HepG2 (cell line): ENCODE measurements at regions not wholly inside any gene's neighbourhood (a gene's known extent, or its start where the extent isn't known, plus 50 kb on each side); places are given as distances from the start of the nearest gene placed in this dataset.
A peak's percentile ranks its signal among the peaks of the same experiment; 100 is the strongest.

Source experiments
- ARNT2 ChIP-seq: sonication (generic); formaldehyde crosslinking; IDR thresholded peaks from 2 replicates; pipeline ENCODE4 v1.8.0; 2022; ENCODE audit warnings: mild to moderate bottlenecking, low read depth, missing genetic modification reagents, moderate library complexity
- GABPA ChIP-seq, 2 experiments: IDR thresholded peaks; 2 replicates each; pipeline ENCODE4 v1.6.1; 2011 to 2016; ENCODE audit warnings: low read depth in 2 of 2, low read length in 1 of 2, missing biosample characterization in 1 of 2, missing genetic modification characterization in 1 of 2
- LCORL ChIP-seq, 2 experiments: fragments of 450-650 bp in 1 of 2; sonication (generic) in 1 of 2; formaldehyde crosslinking in 1 of 2; IDR thresholded peaks; 2 replicates each; pipeline versions ENCODE4 v1.5.0 to v1.6.1; 2017 to 2020; ENCODE audit warnings: antibody characterized with exemption in 1 of 2, missing genetic modification reagents in 1 of 2
- SMAD9 ChIP-seq: sonication (generic); formaldehyde crosslinking; IDR thresholded peaks from 2 replicates; pipeline ENCODE4 v1.5.1; 2020; ENCODE audit warnings: mild to moderate bottlenecking, missing genetic modification reagents
- TBL1XR1 ChIP-seq: fragments of 150-350 bp; IDR thresholded peaks from 2 replicates; pipeline ENCODE4 v1.6.1; 2014; ENCODE audit warnings: borderline replicate concordance, low read length; ENCODE audit not compliant: partially characterized antibody
- YEATS4 ChIP-seq: sonication (generic); formaldehyde crosslinking; IDR thresholded peaks from 2 replicates; pipeline ENCODE4 v1.4.0; 2020; ENCODE audit warnings: missing genetic modification reagents, borderline replicate concordance
- ZNF205 ChIP-seq: IDR thresholded peaks from 2 replicates; pipeline ENCODE4 v1.6.1; 2018; ENCODE audit warnings: missing biosample characterization, missing genetic modification reagents
- ZNF513 ChIP-seq: sonication (generic); formaldehyde crosslinking; conservative IDR thresholded peaks from 2 replicates; pipeline ENCODE4 v1.5.0; 2020; ENCODE audit warnings: missing genetic modification reagents
- ZNF577 ChIP-seq: sonication (generic); formaldehyde crosslinking; IDR thresholded peaks from 2 replicates; pipeline ENCODE4 v1.4.0; 2020; ENCODE audit warnings: mild to moderate bottlenecking, low read depth, missing genetic modification reagents, borderline replicate concordance
- ZNF800 ChIP-seq: sonication (generic); formaldehyde crosslinking; IDR thresholded peaks from 2 replicates; pipeline ENCODE4 v1.4.0; 2020; ENCODE audit warnings: missing genetic modification reagents
- ZSCAN25 ChIP-seq: sonication (generic); formaldehyde crosslinking; IDR thresholded peaks from 2 replicates; pipeline ENCODE4 v1.8.0; 2022; ENCODE audit warnings: mild to moderate bottlenecking, missing genetic modification reagents
- TF ChIP-seq, protein P1 (sequence below), 2 experiments: fragments of 450-650 bp in 1 of 2; sonication (generic) in 1 of 2; formaldehyde crosslinking; IDR thresholded peaks; 2 replicates each; pipeline versions ENCODE4 v1.5.0 to v1.8.0; 2020 to 2022; ENCODE audit warnings: mild to moderate bottlenecking in 1 of 2, missing genetic modification reagents in 1 of 2
- TF ChIP-seq, protein P2 (sequence below): IDR thresholded peaks from 2 replicates; pipeline ENCODE4 v1.6.1; 2016; ENCODE audit warnings: missing compliant biosample characterization, missing genetic modification reagents, borderline replicate concordance
- TF ChIP-seq, protein P3 (sequence below): sonication (generic); formaldehyde crosslinking; IDR thresholded peaks from 2 replicates; pipeline ENCODE4 v1.5.1; 2020; ENCODE audit warnings: mild to moderate bottlenecking, missing genetic modification reagents
- TF ChIP-seq, protein P4 (sequence below), 2 experiments: IDR thresholded peaks; 2 replicates each; pipeline ENCODE4 v1.6.1; 2011 to 2012; ENCODE audit warnings: low read length in 2 of 2, borderline replicate concordance in 1 of 2, low read depth in 1 of 2, mild to moderate bottlenecking in 1 of 2, moderate library complexity in 1 of 2

DNA sequence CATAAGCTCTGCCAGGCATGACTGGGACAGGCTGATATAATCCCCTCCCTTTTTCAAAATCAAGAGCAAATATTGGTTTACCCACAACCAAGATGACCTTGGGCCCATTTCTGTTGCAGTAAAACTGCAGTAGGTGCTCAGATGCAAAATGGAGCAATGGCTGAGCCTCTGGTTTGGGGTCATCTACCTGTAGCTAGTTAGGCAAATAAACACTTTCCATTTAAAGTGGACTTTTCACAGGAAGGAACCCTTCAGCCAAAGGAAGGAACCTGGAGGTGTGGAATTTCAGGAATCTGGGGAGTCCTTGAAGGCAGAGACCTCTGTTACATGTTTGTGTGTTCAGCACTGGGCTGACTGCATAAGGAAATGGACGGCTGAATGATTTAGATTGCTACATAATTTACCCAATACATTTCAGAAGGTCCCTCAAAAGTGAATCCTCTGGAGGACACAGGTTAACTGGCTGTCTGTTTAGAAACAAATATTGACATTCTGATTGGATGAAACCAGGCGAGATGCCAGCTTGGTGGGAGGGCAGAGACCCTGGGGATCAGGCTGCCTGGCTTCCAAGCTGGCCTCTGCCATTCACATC, 170.1 kb upstream of the ZNF618 start (continued):
- TF ChIP-seq, protein P1, sequence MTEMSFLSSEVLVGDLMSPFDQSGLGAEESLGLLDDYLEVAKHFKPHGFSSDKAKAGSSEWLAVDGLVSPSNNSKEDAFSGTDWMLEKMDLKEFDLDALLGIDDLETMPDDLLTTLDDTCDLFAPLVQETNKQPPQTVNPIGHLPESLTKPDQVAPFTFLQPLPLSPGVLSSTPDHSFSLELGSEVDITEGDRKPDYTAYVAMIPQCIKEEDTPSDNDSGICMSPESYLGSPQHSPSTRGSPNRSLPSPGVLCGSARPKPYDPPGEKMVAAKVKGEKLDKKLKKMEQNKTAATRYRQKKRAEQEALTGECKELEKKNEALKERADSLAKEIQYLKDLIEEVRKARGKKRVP (CRISPR knock-in tag; IDR thresholded peaks at IDR 0.05) = no peak
- no peak for TF ChIP-seq ZNF800 (CRISPR knock-in tag)
- TF ChIP-seq, protein P2, sequence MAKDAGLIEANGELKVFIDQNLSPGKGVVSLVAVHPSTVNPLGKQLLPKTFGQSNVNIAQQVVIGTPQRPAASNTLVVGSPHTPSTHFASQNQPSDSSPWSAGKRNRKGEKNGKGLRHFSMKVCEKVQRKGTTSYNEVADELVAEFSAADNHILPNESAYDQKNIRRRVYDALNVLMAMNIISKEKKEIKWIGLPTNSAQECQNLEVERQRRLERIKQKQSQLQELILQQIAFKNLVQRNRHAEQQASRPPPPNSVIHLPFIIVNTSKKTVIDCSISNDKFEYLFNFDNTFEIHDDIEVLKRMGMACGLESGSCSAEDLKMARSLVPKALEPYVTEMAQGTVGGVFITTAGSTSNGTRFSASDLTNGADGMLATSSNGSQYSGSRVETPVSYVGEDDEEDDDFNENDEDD (CRISPR knock-in tag) = peak; percentile 24; the same call in 1 of the 2 replicates
- no peak for TF ChIP-seq TBL1XR1
- TF ChIP-seq ZNF577 (CRISPR knock-in tag) = no peak
- TF ChIP-seq ZNF205 (CRISPR knock-in tag) = no peak
- TF ChIP-seq, protein P3, sequence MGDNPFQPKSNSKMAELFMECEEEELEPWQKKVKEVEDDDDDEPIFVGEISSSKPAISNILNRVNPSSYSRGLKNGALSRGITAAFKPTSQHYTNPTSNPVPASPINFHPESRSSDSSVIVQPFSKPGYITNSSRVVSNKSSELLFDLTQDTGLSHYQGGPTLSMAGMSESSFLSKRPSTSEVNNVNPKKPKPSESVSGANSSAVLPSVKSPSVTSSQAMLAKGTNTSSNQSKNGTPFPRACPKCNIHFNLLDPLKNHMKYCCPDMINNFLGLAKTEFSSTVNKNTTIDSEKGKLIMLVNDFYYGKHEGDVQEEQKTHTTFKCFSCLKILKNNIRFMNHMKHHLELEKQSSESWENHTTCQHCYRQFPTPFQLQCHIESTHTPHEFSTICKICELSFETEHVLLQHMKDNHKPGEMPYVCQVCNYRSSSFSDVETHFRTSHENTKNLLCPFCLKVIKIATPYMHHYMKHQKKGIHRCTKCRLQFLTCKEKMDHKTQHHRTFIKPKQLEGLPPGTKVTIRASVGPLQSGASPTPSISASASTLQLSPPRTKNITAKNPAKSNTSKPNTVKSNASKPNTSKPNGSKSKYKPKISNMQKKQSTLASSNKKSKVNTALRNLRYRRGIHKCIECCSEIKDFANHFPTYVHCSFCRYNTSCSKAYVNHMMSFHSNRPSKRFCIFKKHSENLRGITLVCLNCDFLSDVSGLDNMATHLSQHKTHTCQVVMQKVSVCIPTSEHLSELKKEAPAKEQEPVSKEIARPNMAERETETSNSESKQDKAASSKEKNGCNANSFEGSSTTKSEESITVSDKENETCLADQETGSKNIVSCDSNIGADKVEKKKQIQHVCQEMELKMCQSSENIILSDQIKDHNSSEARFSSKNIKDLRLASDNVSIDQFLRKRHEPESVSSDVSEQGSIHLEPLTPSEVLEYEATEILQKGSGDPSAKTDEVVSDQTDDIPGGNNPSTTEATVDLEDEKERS (CRISPR knock-in tag) = no peak
- no peak for TF ChIP-seq ZSCAN25
- TF ChIP-seq, protein P4, sequence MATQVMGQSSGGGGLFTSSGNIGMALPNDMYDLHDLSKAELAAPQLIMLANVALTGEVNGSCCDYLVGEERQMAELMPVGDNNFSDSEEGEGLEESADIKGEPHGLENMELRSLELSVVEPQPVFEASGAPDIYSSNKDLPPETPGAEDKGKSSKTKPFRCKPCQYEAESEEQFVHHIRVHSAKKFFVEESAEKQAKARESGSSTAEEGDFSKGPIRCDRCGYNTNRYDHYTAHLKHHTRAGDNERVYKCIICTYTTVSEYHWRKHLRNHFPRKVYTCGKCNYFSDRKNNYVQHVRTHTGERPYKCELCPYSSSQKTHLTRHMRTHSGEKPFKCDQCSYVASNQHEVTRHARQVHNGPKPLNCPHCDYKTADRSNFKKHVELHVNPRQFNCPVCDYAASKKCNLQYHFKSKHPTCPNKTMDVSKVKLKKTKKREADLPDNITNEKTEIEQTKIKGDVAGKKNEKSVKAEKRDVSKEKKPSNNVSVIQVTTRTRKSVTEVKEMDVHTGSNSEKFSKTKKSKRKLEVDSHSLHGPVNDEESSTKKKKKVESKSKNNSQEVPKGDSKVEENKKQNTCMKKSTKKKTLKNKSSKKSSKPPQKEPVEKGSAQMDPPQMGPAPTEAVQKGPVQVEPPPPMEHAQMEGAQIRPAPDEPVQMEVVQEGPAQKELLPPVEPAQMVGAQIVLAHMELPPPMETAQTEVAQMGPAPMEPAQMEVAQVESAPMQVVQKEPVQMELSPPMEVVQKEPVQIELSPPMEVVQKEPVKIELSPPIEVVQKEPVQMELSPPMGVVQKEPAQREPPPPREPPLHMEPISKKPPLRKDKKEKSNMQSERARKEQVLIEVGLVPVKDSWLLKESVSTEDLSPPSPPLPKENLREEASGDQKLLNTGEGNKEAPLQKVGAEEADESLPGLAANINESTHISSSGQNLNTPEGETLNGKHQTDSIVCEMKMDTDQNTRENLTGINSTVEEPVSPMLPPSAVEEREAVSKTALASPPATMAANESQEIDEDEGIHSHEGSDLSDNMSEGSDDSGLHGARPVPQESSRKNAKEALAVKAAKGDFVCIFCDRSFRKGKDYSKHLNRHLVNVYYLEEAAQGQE (IDR thresholded peaks at IDR 0.05; ENCODE audit: borderline replicate concordance in 1 of 2, low read depth in 1 of 2, low read length in 2 of 2) = no peak
- no peak for TF ChIP-seq YEATS4 (CRISPR knock-in tag)
- no peak for TF ChIP-seq SMAD9 (CRISPR knock-in tag)
- no peak for TF ChIP-seq GABPA (IDR thresholded peaks at IDR 0.05; ENCODE audit: low read depth, low read length)
- 0 out of 2 replicates have a peak, but pooled peaks have one; percentile 6 for TF ChIP-seq GABPA (CRISPR knock-in tag; IDR thresholded peaks at IDR 0.05; ENCODE audit: low read depth)
- no peak for TF ChIP-seq ARNT2
- no peak for TF ChIP-seq ZNF513 (CRISPR knock-in tag)
- TF ChIP-seq LCORL (IDR thresholded peaks at IDR 0.05) = no peak
- peak; percentile 63 for TF ChIP-seq LCORL (CRISPR knock-in tag; IDR thresholded peaks at IDR 0.05)
